CD14-positive monocyte (primary cell): ENCODE measurements at regions not wholly inside any gene's neighbourhood (a gene's known extent, or its start where the extent isn't known, plus 50 kb on each side); places are given as distances from the start of the nearest gene placed in this dataset.

Experiments
- DNase-seq, 3 donors: peaks; one replicate each; pipeline ENCODE4 v3.0.0-alpha.2; 2011 to 2022
- H2AFZ ChIP-seq: 2 replicates; pipeline ENCODE4 v1.6.0; 2012; ENCODE audit warnings: mild to moderate bottlenecking, low read depth, low read length, inconsistent platforms; ENCODE audit not compliant: insufficient read depth, poor library complexity, severe bottlenecking
- H3K27ac ChIP-seq, 2 donors: 1 replicate in 1 of 2; 2 replicates in 1 of 2; pipeline ENCODE4 v1.5.1; 2012 to 2013; ENCODE audit warnings: low read length in 2 of 2, control low read depth in 1 of 2, inconsistent platforms in 1 of 2, low read depth in 1 of 2, mild to moderate bottlenecking in 1 of 2
- H3K27me3 ChIP-seq, 2 donors: one replicate each; pipeline versions ENCODE4 v1.6.0 to v1.6.1; 2011 to 2013; ENCODE audit warnings: low read length in 2 of 2; ENCODE audit not compliant: control insufficient read depth in 2 of 2, insufficient read depth in 2 of 2
- H3K36me3 ChIP-seq, 2 donors: replicated peaks in 1 of 2; 1 replicate in 1 of 2; 2 replicates in 1 of 2; pipeline versions ENCODE4 v1.5.1 to v1.6.1; 2012 to 2013; ENCODE audit warnings: low read length in 2 of 2, control low read depth in 1 of 2, inconsistent platforms in 1 of 2, mild to moderate bottlenecking in 1 of 2; ENCODE audit not compliant: insufficient read depth in 2 of 2, control insufficient read depth in 1 of 2
- H3K4me1 ChIP-seq, 2 donors: 1 replicate in 1 of 2; 2 replicates in 1 of 2; pipeline versions ENCODE4 v1.5.1 to v1.6.1; 2012 to 2013; ENCODE audit warnings: low read length in 2 of 2, control low read depth in 1 of 2, inconsistent platforms in 1 of 2, mild to moderate bottlenecking in 1 of 2, moderate library complexity in 1 of 2; ENCODE audit not compliant: insufficient read depth in 2 of 2, control insufficient read depth in 1 of 2
- H3K4me2 ChIP-seq: replicated peaks from 2 replicates; pipeline ENCODE3; 2012; ENCODE audit warnings: low read length, moderate library complexity, mild to moderate bottlenecking; ENCODE audit not compliant: poor library complexity, severe bottlenecking; ENCODE audit errors: extremely low read depth
- H3K4me3 ChIP-seq, 3 experiments: fragments of 200-600 bp in 1 of 3; sonication (generic) in 1 of 3; replicated peaks in 1 of 3; 1 replicate in 2 of 3; 2 replicates in 1 of 3; pipeline ENCODE4 v1.5.1; 2011 to 2013; ENCODE audit warnings: low read length in 3 of 3, mild to moderate bottlenecking in 3 of 3, control low read depth in 2 of 3, low read depth in 2 of 3, inconsistent platforms in 1 of 3, moderate library complexity in 1 of 3
- H3K79me2 ChIP-seq: 2 replicates; pipeline ENCODE4 v1.6.0; 2012; ENCODE audit warnings: mild to moderate bottlenecking, control low read depth, inconsistent platforms, low read length, moderate library complexity; ENCODE audit not compliant: insufficient read depth
- H3K9ac ChIP-seq: 2 replicates; pipeline ENCODE4 v1.6.0; 2017; ENCODE audit warnings: low read length, mild to moderate bottlenecking; ENCODE audit not compliant: insufficient read depth, poor library complexity, severe bottlenecking
- H3K9me3 ChIP-seq, 2 donors: replicated peaks in 1 of 2; 1 replicate in 1 of 2; 2 replicates in 1 of 2; pipeline versions ENCODE4 v1.5.1 to v1.6.1; 2012 to 2013; ENCODE audit warnings: low read length in 2 of 2, control low read depth in 1 of 2; ENCODE audit not compliant: control insufficient read depth in 1 of 2, insufficient read depth in 1 of 2
- H4K20me1 ChIP-seq: 2 replicates; pipeline ENCODE4 v1.6.0; 2012; ENCODE audit warnings: mild to moderate bottlenecking, low read length, control low read depth, moderate library complexity; ENCODE audit not compliant: insufficient read depth
- H3K27ac Mint-ChIP-seq, 7 donors: one replicate each; pipeline ENCODE4 v1.8.0; 2020; ENCODE audit warnings: mild to moderate bottlenecking in 7 of 7, mixed read lengths in 7 of 7, moderate library complexity in 6 of 7, inconsistent platforms in 2 of 7
- H3K27me3 Mint-ChIP-seq, 3 donors: one replicate each; pipeline ENCODE4 v1.8.0; 2021 to 2022; ENCODE audit warnings: low read depth in 3 of 3, mild to moderate bottlenecking in 3 of 3, mixed read lengths in 3 of 3, moderate library complexity in 3 of 3, inconsistent platforms in 1 of 3
- H3K36me3 Mint-ChIP-seq, 2 donors: one replicate each; pipeline ENCODE4 v1.8.0; 2020; ENCODE audit warnings: mixed read lengths in 2 of 2, inconsistent platforms in 1 of 2, mild to moderate bottlenecking in 1 of 2
- H3K4me1 Mint-ChIP-seq: one replicate; pipeline ENCODE4 v1.8.0; 2020; ENCODE audit warnings: mild to moderate bottlenecking, mixed read lengths
- H3K4me3 Mint-ChIP-seq, 2 donors: one replicate each; pipeline ENCODE4 v1.8.0; 2020; ENCODE audit warnings: mild to moderate bottlenecking in 2 of 2, mixed read lengths in 2 of 2, moderate library complexity in 1 of 2
- H3K9me3 Mint-ChIP-seq, 7 donors: one replicate each; pipeline ENCODE4 v1.8.0; 2020 to 2022; ENCODE audit warnings: mixed read lengths in 7 of 7, mild to moderate bottlenecking in 6 of 7, moderate library complexity in 6 of 7, inconsistent platforms in 2 of 7
- CTCF ChIP-seq: fragments of 200-600 bp; IDR thresholded peaks from one replicate; pipeline ENCODE4 v1.8.0; 2022; ENCODE audit warnings: antibody characterized with exemption, mild to moderate bottlenecking
- WGBS: methylation state at CpG from one replicate; pipeline ENCODE4 v1.1.5; 2013; ENCODE audit warnings: missing lambda C conversion rate; ENCODE audit not compliant: insufficient coverage; 5-methylcytosine and 5-hydroxymethylcytosine counted together
- intact Hi-C, 2 donors: fragments of 100-400 bp; cut with micrococcal nuclease; formaldehyde crosslinking; loops; one replicate each; pipeline versions ENCODE4 v1.15.0 to v1.15.1; 2023

- Histone ChIP-seq H3K79me2 (no peaks in the 10 kb centered on the region), H3K4me3 (no peak overlapping the region), H3K27ac (no peak overlapping the region), H3K36me3 (no peaks in the 10 kb centered on the region), H3K9ac (no peak overlapping the region), H3K4me2 (no peak overlapping the region), H3K4me1 (no peaks in the 10 kb centered on the region), H2AFZ (no peak overlapping the region), H3K9me3 (no peaks in the 10 kb centered on the region), H3K27me3 (peaks cover 0 to 6% of the 10 kb centered on the region in 2 donors), H4K20me1 (no peaks in the 10 kb centered on the region)
- no peak overlapping the region for H3K27ac Mint-ChIP-seq
- TF ChIP-seq CTCF, result no peak
- H3K4me1 Mint-ChIP-seq, result no peaks in the 10 kb centered on the region
- H3K9me3 Mint-ChIP-seq, result peaks cover 0 to 5% (median 0%) of the 10 kb centered on the region in 7 donors
- H3K4me3 Mint-ChIP-seq, result no peak overlapping the region
- intact Hi-C loops, result no loop called here
- peaks cover 28 to 29% (median 28%) of the 10 kb centered on the region in 3 donors for H3K27me3 Mint-ChIP-seq
- no peaks in the 10 kb centered on the region for H3K36me3 Mint-ChIP-seq
- no CpG with 5 or more reads among the region's 6 CpGs for WGBS
- DNase-seq, result no peak
Observed at GRCh38 chr20:61133611-61134010, 118.5 kb upstream of the CDH4 start.

- H3K4me1 ChIP-seq, result no peaks in the 10 kb centered on the region
- H3K36me3 ChIP-seq, result no peaks in the 10 kb centered on the region
- no peak overlapping the region for H3K9ac ChIP-seq
- TF ChIP-seq CTCF, result no peak
- H3K9me3 ChIP-seq, result no peaks in the 10 kb centered on the region
- no peaks in the 10 kb centered on the region for H3K36me3 Mint-ChIP-seq
- no peak for DNase-seq
- WGBS, result 24% methylated on average over 4 of the region's 9 CpGs
- no peak overlapping the region for H3K4me2 ChIP-seq
- no peak overlapping the region for H3K4me3 ChIP-seq
- H3K4me1 Mint-ChIP-seq, result no peaks in the 10 kb centered on the region
- no peaks in the 10 kb centered on the region for H4K20me1 ChIP-seq
- peaks cover 0 to 5% (median 0%) of the 10 kb centered on the region in 7 donors for H3K9me3 Mint-ChIP-seq
- H3K27ac Mint-ChIP-seq, result peak overlapping the region in 1 of 7 donors; percentile 8
- H2AFZ ChIP-seq, result no peak overlapping the region
- H3K27me3 ChIP-seq, result peaks cover 0 to 6% of the 10 kb centered on the region in 2 donors
- no peaks in the 10 kb centered on the region for H3K79me2 ChIP-seq
- no peak overlapping the region for H3K27ac ChIP-seq
- intact Hi-C loops, result no loop called here
- H3K4me3 Mint-ChIP-seq, result no peak overlapping the region
- peaks cover 21 to 24% (median 22%) of the 10 kb centered on the region in 3 donors for H3K27me3 Mint-ChIP-seq
Observed at GRCh38 chr20:61134296-61135030, 117.6 kb upstream of the CDH4 start.
